Nephron (organoid): ENCODE measurements at regions not wholly inside any gene's neighbourhood (a gene's known extent, or its start where the extent isn't known, plus 50 kb on each side); places are given as distances from the start of the nearest gene placed in this dataset.

Experiments used
- H3K27ac Mint-ChIP-seq, 3 experiments: 2 replicates each; pipeline ENCODE4 v1.8.0; 2020; ENCODE audit warnings: mixed read lengths in 3 of 3, mild to moderate bottlenecking in 2 of 3, moderate library complexity in 1 of 3
- H3K27me3 Mint-ChIP-seq: 2 replicates; pipeline ENCODE4 v1.8.0; 2021; ENCODE audit warnings: low read depth, mild to moderate bottlenecking, moderate library complexity, mixed read lengths
- H3K36me3 Mint-ChIP-seq: 2 replicates; pipeline ENCODE4 v1.8.0; 2020; ENCODE audit warnings: low read depth, mixed read lengths
- H3K4me1 Mint-ChIP-seq: 2 replicates; pipeline ENCODE4 v1.8.0; 2020; ENCODE audit warnings: mixed read lengths
- H3K4me3 Mint-ChIP-seq, 3 experiments: 2 replicates each; pipeline ENCODE4 v1.8.0; 2020; ENCODE audit warnings: mild to moderate bottlenecking in 3 of 3, mixed read lengths in 3 of 3, moderate library complexity in 2 of 3
- H3K9me3 Mint-ChIP-seq: 2 replicates; pipeline ENCODE4 v1.8.0; 2020; ENCODE audit warnings: mixed read lengths
- TF ChIP-seq, protein P1 (sequence below), 3 experiments: fragments of 200-600 bp; sonication (generic); IDR thresholded peaks; one replicate each; pipeline ENCODE4 v1.5.0; 2021; ENCODE audit warnings: antibody characterized with exemption in 3 of 3; ENCODE audit not compliant: unreplicated experiment in 3 of 3

DNA sequence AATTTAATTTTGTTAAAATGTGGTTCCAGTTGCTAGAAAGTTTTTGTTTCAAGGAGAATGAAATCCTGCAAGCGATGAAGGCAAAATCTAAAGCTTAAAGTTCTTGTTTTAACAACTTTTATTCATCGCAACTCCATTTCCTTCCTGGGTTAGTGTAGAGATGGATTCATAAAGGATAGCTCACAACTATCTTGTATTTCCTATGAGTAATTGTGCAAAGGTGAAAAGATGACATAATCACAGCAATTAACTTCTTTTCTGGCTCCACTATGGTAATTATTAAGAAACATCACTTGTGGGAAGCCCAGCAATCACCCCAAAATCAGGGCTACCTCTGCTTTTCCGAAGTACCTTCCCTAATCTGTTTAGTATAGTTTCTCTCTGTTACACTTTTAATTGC, 80.8 kb upstream of the SEMA6A start:
- no peak overlapping the region for H3K27ac Mint-ChIP-seq
- TF ChIP-seq, protein P1, sequence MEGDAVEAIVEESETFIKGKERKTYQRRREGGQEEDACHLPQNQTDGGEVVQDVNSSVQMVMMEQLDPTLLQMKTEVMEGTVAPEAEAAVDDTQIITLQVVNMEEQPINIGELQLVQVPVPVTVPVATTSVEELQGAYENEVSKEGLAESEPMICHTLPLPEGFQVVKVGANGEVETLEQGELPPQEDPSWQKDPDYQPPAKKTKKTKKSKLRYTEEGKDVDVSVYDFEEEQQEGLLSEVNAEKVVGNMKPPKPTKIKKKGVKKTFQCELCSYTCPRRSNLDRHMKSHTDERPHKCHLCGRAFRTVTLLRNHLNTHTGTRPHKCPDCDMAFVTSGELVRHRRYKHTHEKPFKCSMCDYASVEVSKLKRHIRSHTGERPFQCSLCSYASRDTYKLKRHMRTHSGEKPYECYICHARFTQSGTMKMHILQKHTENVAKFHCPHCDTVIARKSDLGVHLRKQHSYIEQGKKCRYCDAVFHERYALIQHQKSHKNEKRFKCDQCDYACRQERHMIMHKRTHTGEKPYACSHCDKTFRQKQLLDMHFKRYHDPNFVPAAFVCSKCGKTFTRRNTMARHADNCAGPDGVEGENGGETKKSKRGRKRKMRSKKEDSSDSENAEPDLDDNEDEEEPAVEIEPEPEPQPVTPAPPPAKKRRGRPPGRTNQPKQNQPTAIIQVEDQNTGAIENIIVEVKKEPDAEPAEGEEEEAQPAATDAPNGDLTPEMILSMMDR (IDR thresholded peaks at IDR 0.05; ENCODE audit: unreplicated experiment in 3 of 3) = no peak
- H3K27me3 Mint-ChIP-seq = no peaks in the 10 kb centered on the region
- no peak overlapping the region for H3K4me3 Mint-ChIP-seq
- H3K9me3 Mint-ChIP-seq = no peaks in the 10 kb centered on the region
- no peaks in the 10 kb centered on the region for H3K36me3 Mint-ChIP-seq
- H3K4me1 Mint-ChIP-seq = peaks cover 52% of the 10 kb centered on the region

DNA sequence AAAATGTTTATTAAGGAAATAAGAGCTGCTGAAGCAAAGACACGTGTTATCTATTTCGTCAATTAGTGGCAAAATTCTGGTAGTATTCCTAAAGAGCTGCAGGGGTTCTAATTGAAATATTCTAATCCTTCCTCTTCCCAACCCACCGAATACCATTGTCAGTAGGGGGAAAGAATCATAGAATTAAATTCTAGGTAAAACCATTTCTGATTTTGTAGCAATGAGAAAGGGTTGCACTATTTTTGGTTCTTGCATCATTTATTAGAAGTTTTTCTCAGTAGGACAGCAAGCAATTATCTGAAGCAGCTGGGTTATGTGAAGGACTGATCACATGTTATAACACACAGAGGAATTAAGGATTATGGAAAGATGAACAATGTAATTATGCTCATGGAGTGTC, 80.3 kb upstream of the SEMA6A start:
- Mint-ChIP-seq H3K36me3 (no peaks in the 10 kb centered on the region), H3K4me3 (no peak overlapping the region), H3K4me1 (peaks cover 52% of the 10 kb centered on the region), H3K27ac (no peak overlapping the region), H3K27me3 (no peaks in the 10 kb centered on the region), H3K9me3 (no peaks in the 10 kb centered on the region)
- TF ChIP-seq, protein P1 (IDR thresholded peaks at IDR 0.05; ENCODE audit: unreplicated experiment in 3 of 3) = no peak

DNA sequence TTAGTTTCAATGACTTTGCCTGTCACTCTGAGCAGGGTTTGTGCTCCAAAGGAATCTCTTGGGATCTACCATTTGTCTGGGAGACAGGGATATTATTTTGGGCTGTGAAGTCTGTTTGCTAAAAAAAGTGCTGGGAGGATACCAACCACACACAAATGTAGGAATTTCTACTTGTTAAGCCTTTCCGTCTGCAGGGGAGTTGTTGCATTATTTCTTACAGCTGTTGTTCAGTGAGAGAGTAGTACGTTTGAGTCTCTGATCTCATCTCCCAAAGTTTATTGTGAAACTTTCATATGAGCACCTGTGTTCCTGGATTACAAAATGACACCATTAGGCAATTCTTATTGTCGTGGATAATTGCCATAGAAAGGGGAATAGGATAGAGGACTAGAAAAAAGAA, 78.3 kb upstream of the SEMA6A start:
- TF ChIP-seq, protein P1 (IDR thresholded peaks at IDR 0.05; ENCODE audit: unreplicated experiment in 3 of 3) = no peak
- H3K4me3 Mint-ChIP-seq = peak overlapping the region in 1 of 3 experiments; percentile 33
- H3K9me3 Mint-ChIP-seq = no peaks in the 10 kb centered on the region
- no peaks in the 10 kb centered on the region for H3K27me3 Mint-ChIP-seq
- peak overlapping the region; percentile 15 to 83 (median 35) for H3K27ac Mint-ChIP-seq
- peaks cover 40% of the 10 kb centered on the region for H3K4me1 Mint-ChIP-seq
- H3K36me3 Mint-ChIP-seq = no peaks in the 10 kb centered on the region

DNA sequence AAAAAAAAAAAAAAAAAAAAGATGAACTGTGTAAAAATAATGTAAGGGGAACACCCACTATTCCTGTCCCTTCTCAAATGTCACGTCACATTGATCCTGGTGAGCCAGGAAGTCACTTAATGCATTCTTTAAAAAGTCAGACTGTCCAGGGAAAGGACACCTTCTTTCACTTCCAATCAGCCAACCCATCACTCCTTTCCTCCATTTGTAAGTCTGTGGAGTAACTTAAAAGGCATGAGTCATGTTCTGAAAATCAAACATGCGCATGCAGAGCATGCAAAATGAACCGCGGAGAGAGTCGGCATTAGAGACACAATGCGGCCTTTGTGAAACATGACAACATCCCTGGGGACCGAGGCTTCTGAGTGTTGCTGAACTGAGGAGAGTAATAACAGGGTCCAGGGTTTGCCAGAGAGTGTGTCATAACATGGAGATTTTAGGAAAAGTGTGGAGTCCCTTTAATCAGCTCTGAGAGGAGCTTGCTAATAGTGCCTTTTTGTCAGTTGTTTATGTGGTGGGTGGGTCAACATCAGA, 77.6 kb upstream of the SEMA6A start:
- no peaks in the 10 kb centered on the region for H3K36me3 Mint-ChIP-seq
- no peaks in the 10 kb centered on the region for H3K27me3 Mint-ChIP-seq
- H3K9me3 Mint-ChIP-seq = no peaks in the 10 kb centered on the region
- H3K4me1 Mint-ChIP-seq = peaks cover 39% of the 10 kb centered on the region
- peak overlapping the region; percentile 35 to 83 (median 79) for H3K27ac Mint-ChIP-seq
- peak overlapping the region; percentile 3 to 59 (median 5) for H3K4me3 Mint-ChIP-seq
- TF ChIP-seq, protein P1 (IDR thresholded peaks at IDR 0.05; ENCODE audit: unreplicated experiment in 3 of 3) = no peak

DNA sequence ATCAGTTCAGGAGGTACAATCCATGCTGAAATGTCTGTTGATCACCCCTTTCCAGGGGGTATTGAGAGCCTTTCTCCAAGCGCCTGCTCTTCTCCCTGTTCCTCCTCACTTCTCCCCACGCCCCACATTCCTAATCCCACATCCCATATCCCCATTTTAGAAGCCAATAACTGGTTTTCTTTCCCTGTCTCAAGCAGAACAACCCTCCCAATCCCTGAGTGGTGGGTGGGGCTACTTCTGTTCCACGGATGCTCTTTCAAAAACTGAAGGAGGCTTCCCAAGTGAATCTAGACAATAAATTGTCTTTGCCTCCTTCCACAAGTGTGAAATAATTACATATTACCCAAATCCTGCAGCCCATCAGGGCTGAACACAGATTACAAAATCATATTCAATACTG, 77.0 kb upstream of the SEMA6A start:
- Mint-ChIP-seq H3K27me3 (no peaks in the 10 kb centered on the region), H3K4me3 (peak overlapping the region in 1 of 3 experiments; percentile 11), H3K4me1 (peaks cover 36% of the 10 kb centered on the region), H3K36me3 (no peaks in the 10 kb centered on the region), H3K9me3 (no peaks in the 10 kb centered on the region), H3K27ac (peak overlapping the region in 2 of 3 experiments; percentile 3 to 35)
- TF ChIP-seq, protein P1 (IDR thresholded peaks at IDR 0.05; ENCODE audit: unreplicated experiment in 3 of 3) = no peak

DNA sequence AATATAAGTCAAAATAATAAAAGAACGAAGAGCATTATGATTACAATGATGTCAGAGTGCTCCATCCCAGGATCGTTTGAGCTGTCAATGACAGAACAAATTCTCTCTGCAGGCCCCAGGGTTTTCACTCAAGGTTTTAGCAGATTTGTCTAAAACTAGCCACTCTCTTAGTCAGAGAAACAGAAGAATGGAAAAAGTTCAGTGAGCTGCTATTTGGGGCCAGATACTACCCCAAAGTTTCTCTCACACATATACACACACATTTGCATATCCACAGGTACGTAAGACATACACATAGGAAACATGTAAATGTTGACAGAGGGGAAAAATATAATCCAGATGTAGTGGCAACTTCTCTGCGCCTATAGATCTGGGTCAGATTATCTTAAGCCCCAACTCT, 76.3 kb upstream of the SEMA6A start:
- Mint-ChIP-seq H3K27ac (no peak overlapping the region), H3K4me3 (no peak overlapping the region), H3K4me1 (peaks cover 32% of the 10 kb centered on the region), H3K9me3 (no peaks in the 10 kb centered on the region), H3K36me3 (no peaks in the 10 kb centered on the region), H3K27me3 (no peaks in the 10 kb centered on the region)
- TF ChIP-seq, protein P1 (IDR thresholded peaks at IDR 0.05; ENCODE audit: unreplicated experiment in 3 of 3) = no peak
